H1 (cell line): ENCODE measurements at regions not wholly inside any gene's neighbourhood (a gene's known extent, or its start where the extent isn't known, plus 50 kb on each side); places are given as distances from the start of the nearest gene placed in this dataset.

Experiments
- CTCF ChIA-PET: fragments of 300-600 bp; sonication (Branson Sonifier 250); formaldehyde crosslinking; loops from one replicate; lab custom pipeline; 2021; ENCODE audit not compliant: partially characterized antibody; lab: Charles Lee
- POLR2A ChIA-PET: fragments of 300-600 bp; sonication (Branson Sonifier 250); formaldehyde crosslinking; loops from one replicate; lab custom pipeline; 2021; ENCODE audit warnings: inconsistent platforms; ENCODE audit not compliant: partially characterized antibody; lab: Charles Lee
- DNase-seq, 2 experiments: peaks; one replicate each; pipeline versions ENCODE4 v3.0.0 to v3.0.0-alpha.2; 2010 to 2022; ENCODE audit warnings: low spot score in 2 of 2, low read depth in 1 of 2, mixed read lengths in 1 of 2
- FAIRE-seq: peaks from 2 replicates; lab custom pipeline; 2011; peaks lifted over from hg19 to GRCh38; lab: Jason Lieb, UNC
- H2AFZ ChIP-seq: 2 replicates; pipeline ENCODE4 v1.8.1; 2012; ENCODE audit warnings: low read length, inconsistent platforms
- H2AK5ac ChIP-seq: 2 replicates; pipeline ENCODE4 v1.6.1; 2013; ENCODE audit warnings: low read depth, low read length
- H2BK120ac ChIP-seq: replicated peaks from 2 replicates; pipeline ENCODE3; 2013; ENCODE audit warnings: low read depth, low read length, inconsistent platforms
- H2BK12ac ChIP-seq: 2 replicates; pipeline ENCODE4 v1.6.1; 2013; ENCODE audit warnings: low read depth, low read length
- H2BK15ac ChIP-seq: 2 replicates; pipeline ENCODE4 v1.6.1; 2013; ENCODE audit warnings: low read length
- H2BK20ac ChIP-seq: 2 replicates; pipeline ENCODE4 v1.6.1; 2013; ENCODE audit warnings: low read length
- H2BK5ac ChIP-seq: 2 replicates; pipeline ENCODE4 v1.6.1; 2013; ENCODE audit warnings: low read depth, low read length
- H3K14ac ChIP-seq: 2 replicates; pipeline ENCODE4 v1.6.1; 2013; ENCODE audit warnings: inconsistent platforms; ENCODE audit not compliant: insufficient read length
- H3K18ac ChIP-seq: 2 replicates; pipeline ENCODE4 v1.6.1; 2013; ENCODE audit warnings: low read length; ENCODE audit errors: extremely low read depth
- H3K23ac ChIP-seq: 2 replicates; pipeline ENCODE4 v1.6.1; 2013; ENCODE audit warnings: inconsistent platforms; ENCODE audit not compliant: insufficient read length
- H3K23me2 ChIP-seq: 2 replicates; pipeline ENCODE4 v1.6.1; 2013; ENCODE audit warnings: low read depth, low read length
- H3K27ac ChIP-seq: 2 replicates; pipeline ENCODE4 v1.6.1; 2011; ENCODE audit warnings: low read depth, low read length, inconsistent platforms
- H3K27me3 ChIP-seq, 4 experiments: replicated peaks in 1 of 4; 1 replicate in 1 of 4; 2 replicates in 3 of 4; pipeline versions ENCODE4 v1.6.1 to v1.8.1; 2011 to 2013; ENCODE audit warnings: low read length in 3 of 4, mild to moderate bottlenecking in 3 of 4, inconsistent platforms in 2 of 4, mixed read lengths in 2 of 4, moderate library complexity in 1 of 4; ENCODE audit not compliant: control insufficient read depth in 3 of 4, insufficient read depth in 3 of 4; ENCODE audit errors: extremely low read depth in 1 of 4
- H3K36me3 ChIP-seq, 4 experiments: 2 replicates each; pipeline versions ENCODE4 v1.6.1 to v1.8.1; 2011 to 2013; ENCODE audit warnings: mild to moderate bottlenecking in 4 of 4, low read length in 3 of 4, moderate library complexity in 2 of 4, control low read depth in 1 of 4, inconsistent platforms in 1 of 4; ENCODE audit not compliant: insufficient read depth in 4 of 4, control insufficient read depth in 2 of 4
- H3K4ac ChIP-seq: replicated peaks from 2 replicates; pipeline ENCODE3; 2013; ENCODE audit warnings: low read length, low read depth, mixed read lengths, inconsistent platforms; ENCODE audit not compliant: insufficient read length
- H3K4me1 ChIP-seq, 4 experiments: replicated peaks in 1 of 4; 1 replicate in 1 of 4; 2 replicates in 3 of 4; pipeline versions ENCODE4 v1.6.1 to v1.8.1; 2011 to 2013; ENCODE audit warnings: low read length in 3 of 4, inconsistent platforms in 2 of 4, mixed read lengths in 1 of 4; ENCODE audit not compliant: insufficient read depth in 4 of 4, control insufficient read depth in 3 of 4
- H3K4me2 ChIP-seq, 2 experiments: 2 replicates each; pipeline versions ENCODE4 v1.6.1 to v1.8.1; 2011 to 2013; ENCODE audit warnings: low read depth in 2 of 2, low read length in 2 of 2, control low read depth in 1 of 2, inconsistent platforms in 1 of 2, mild to moderate bottlenecking in 1 of 2; ENCODE audit not compliant: insufficient read depth in 1 of 2
- H3K4me3 ChIP-seq, 4 experiments: fragments of 200-600, 300-600 bp in 1 of 4; sonication (generic), shearing (Covaris generic), sonication (Bioruptor Twin) in 1 of 4; 2 replicates each; pipeline versions ENCODE4 v1.5.1 to v1.8.1; 2011 to 2016; ENCODE audit warnings: low read length in 4 of 4, low read depth in 3 of 4, control low read depth in 2 of 4, inconsistent platforms in 2 of 4, mild to moderate bottlenecking in 2 of 4, mixed read lengths in 1 of 4, moderate library complexity in 1 of 4; ENCODE audit not compliant: insufficient read depth in 2 of 4; ENCODE audit errors: extremely low read depth in 1 of 4
- H3K56ac ChIP-seq: replicated peaks from 2 replicates; pipeline ENCODE3; 2013; ENCODE audit warnings: low read depth, mild to moderate bottlenecking, mixed read lengths, low read length, inconsistent platforms; ENCODE audit not compliant: insufficient read length
- H3K79me1 ChIP-seq: 2 replicates; pipeline ENCODE4 v1.6.1; 2013; ENCODE audit warnings: low read depth, low read length, control low read depth
- H3K79me2 ChIP-seq, 2 experiments: 2 replicates each; pipeline versions ENCODE4 v1.6.1 to v1.8.1; 2012 to 2013; ENCODE audit warnings: low read length in 2 of 2, mild to moderate bottlenecking in 2 of 2, inconsistent platforms in 1 of 2; ENCODE audit not compliant: insufficient read depth in 2 of 2, control insufficient read depth in 1 of 2
- H3K9ac ChIP-seq, 4 experiments: replicated peaks in 1 of 4; 1 replicate in 1 of 4; 2 replicates in 3 of 4; pipeline versions ENCODE4 v1.6.1 to v1.8.1; 2011 to 2013; ENCODE audit warnings: low read depth in 3 of 4, low read length in 3 of 4, control low read depth in 2 of 4, mild to moderate bottlenecking in 2 of 4, moderate library complexity in 2 of 4, inconsistent platforms in 1 of 4; ENCODE audit errors: extremely low read depth in 1 of 4
- H3K9me3 ChIP-seq, 2 experiments: 2 replicates each; pipeline versions ENCODE4 v1.6.1 to v1.8.1; 2012 to 2013; ENCODE audit warnings: mild to moderate bottlenecking in 2 of 2, moderate library complexity in 2 of 2, control low read depth in 1 of 2, inconsistent platforms in 1 of 2, low read depth in 1 of 2, low read length in 1 of 2, mixed read lengths in 1 of 2; ENCODE audit not compliant: insufficient read depth in 2 of 2
- H4K20me1 ChIP-seq, 2 experiments: replicated peaks in 1 of 2; 2 replicates each; pipeline versions ENCODE3 to v1.8.1; 2011 to 2013; ENCODE audit warnings: inconsistent platforms in 2 of 2, low read length in 2 of 2, mild to moderate bottlenecking in 1 of 2; ENCODE audit not compliant: insufficient read depth in 2 of 2, control insufficient read depth in 1 of 2
- H4K5ac ChIP-seq: 2 replicates; pipeline ENCODE4 v1.6.1; 2013; ENCODE audit warnings: low read length, low read depth, mixed read lengths, inconsistent platforms; ENCODE audit not compliant: insufficient read length
- H4K8ac ChIP-seq: 2 replicates; pipeline ENCODE4 v1.8.0; 2013; ENCODE audit warnings: mild to moderate bottlenecking, moderate library complexity, low read length, inconsistent platforms; ENCODE audit not compliant: insufficient read depth; ENCODE audit errors: extremely low read depth
- H4K91ac ChIP-seq: replicated peaks from 2 replicates; pipeline ENCODE3; 2013; ENCODE audit warnings: low read length, mixed read lengths, inconsistent platforms; ENCODE audit not compliant: insufficient read length
- ASH2L ChIP-seq: fragments of 200-600, 300-600 bp; sonication (generic); IDR thresholded peaks from one replicate; pipeline ENCODE4 v1.7.1; 2017; ENCODE audit warnings: low read length
- BACH1 ChIP-seq: IDR thresholded peaks from 2 replicates; pipeline ENCODE4 v1.6.1; 2012; ENCODE audit warnings: low read length, improper control_type of control experiment
- CTBP2 ChIP-seq: IDR thresholded peaks from 2 replicates; pipeline ENCODE4 v1.7.0; 2011; ENCODE audit warnings: borderline replicate concordance, mild to moderate bottlenecking, moderate library complexity, mixed read lengths, low read length; ENCODE audit not compliant: insufficient read depth, insufficient read length
- KDM1A ChIP-seq: fragments of 200-600, 300-600 bp; sonication (generic); IDR thresholded peaks from 2 replicates; pipeline ENCODE4 v1.7.1; 2016; ENCODE audit warnings: mild to moderate bottlenecking, low read length, borderline replicate concordance
- KDM5A ChIP-seq: fragments of 200-600 bp; IDR thresholded peaks from 2 replicates; pipeline ENCODE4 v1.7.1; 2012; ENCODE audit warnings: mild to moderate bottlenecking, low read length, inconsistent platforms, mixed read lengths
- SP1 ChIP-seq: IDR thresholded peaks from 2 replicates; pipeline ENCODE4 v1.6.1; 2011; ENCODE audit warnings: low read depth, low read length
- TAF7 ChIP-seq: optimal IDR thresholded peaks from 2 replicates; pipeline ENCODE3; 2011; ENCODE audit warnings: low read depth, mild to moderate bottlenecking, inconsistent platforms, low read length, moderate library complexity, borderline replicate concordance
- WGBS, 2 experiments: shearing (Covaris generic) in 1 of 2; methylation state at CpG; one replicate each; pipeline versions ENCODE4 v1.1.6 to v1.1.7; 2013 to 2015; ENCODE audit warnings: low lambda C conversion rate in 2 of 2, mixed read lengths in 2 of 2, inconsistent platforms in 1 of 2, low coverage in 1 of 2, missing lambda C conversion rate in 1 of 2; ENCODE audit not compliant: insufficient replicate concordance in 2 of 2, insufficient coverage in 1 of 2, insufficient read length in 1 of 2; ENCODE audit errors: extremely low coverage in 1 of 2, missing lambda C conversion rate in 1 of 2; 5-methylcytosine and 5-hydroxymethylcytosine counted together
- TF ChIP-seq, protein P1 (sequence below), 3 experiments: IDR thresholded peaks; 1 replicate in 2 of 3; 2 replicates in 1 of 3; pipeline versions ENCODE4 v1.5.1 to v1.6.1; 2011; ENCODE audit warnings: low read length in 3 of 3, mild to moderate bottlenecking in 3 of 3, inconsistent platforms in 2 of 3, low read depth in 1 of 3, moderate library complexity in 1 of 3; ENCODE audit not compliant: insufficient read depth in 1 of 3; ENCODE audit errors: control extremely low read depth in 1 of 3

DNA sequence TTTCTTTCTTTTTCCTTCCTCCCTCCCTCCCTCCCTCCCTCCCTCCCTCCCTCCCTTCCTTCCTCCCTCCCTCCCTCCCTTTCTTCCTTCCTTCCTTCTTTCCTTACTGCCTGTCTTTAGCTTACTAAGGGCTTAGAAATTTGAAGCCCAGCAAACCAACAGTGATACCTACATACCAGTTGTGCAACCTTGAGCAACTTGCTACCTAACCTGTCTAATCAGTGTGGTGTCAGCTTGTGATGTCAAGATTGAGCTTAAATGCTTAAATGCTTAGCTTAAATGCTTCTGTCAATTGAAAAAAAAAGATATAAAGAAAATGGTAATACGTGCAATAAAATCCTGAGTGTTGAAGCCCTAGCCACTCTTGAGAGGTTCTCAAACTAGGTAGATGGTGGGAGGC is 728.6 kb downstream of the TRIML1 start:
- H3K23me2 ChIP-seq = no peaks in the 10 kb centered on the region
- no peak overlapping the region for H2BK12ac ChIP-seq
- no peak overlapping the region for H4K91ac ChIP-seq
- H3K27ac ChIP-seq = no peak overlapping the region
- no peaks in the 10 kb centered on the region for H3K79me2 ChIP-seq
- no peaks in the 10 kb centered on the region for H4K20me1 ChIP-seq
- no peak for TF ChIP-seq BACH1
- TF ChIP-seq KDM1A = no peak
- TF ChIP-seq SP1 = no peak
- TF ChIP-seq TAF7 = no peak
- TF ChIP-seq CTBP2 = no peak
- no peak for TF ChIP-seq ASH2L
- no peak for TF ChIP-seq KDM5A
- TF ChIP-seq, protein P1, sequence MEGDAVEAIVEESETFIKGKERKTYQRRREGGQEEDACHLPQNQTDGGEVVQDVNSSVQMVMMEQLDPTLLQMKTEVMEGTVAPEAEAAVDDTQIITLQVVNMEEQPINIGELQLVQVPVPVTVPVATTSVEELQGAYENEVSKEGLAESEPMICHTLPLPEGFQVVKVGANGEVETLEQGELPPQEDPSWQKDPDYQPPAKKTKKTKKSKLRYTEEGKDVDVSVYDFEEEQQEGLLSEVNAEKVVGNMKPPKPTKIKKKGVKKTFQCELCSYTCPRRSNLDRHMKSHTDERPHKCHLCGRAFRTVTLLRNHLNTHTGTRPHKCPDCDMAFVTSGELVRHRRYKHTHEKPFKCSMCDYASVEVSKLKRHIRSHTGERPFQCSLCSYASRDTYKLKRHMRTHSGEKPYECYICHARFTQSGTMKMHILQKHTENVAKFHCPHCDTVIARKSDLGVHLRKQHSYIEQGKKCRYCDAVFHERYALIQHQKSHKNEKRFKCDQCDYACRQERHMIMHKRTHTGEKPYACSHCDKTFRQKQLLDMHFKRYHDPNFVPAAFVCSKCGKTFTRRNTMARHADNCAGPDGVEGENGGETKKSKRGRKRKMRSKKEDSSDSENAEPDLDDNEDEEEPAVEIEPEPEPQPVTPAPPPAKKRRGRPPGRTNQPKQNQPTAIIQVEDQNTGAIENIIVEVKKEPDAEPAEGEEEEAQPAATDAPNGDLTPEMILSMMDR (IDR thresholded peaks at IDR 0.05; ENCODE audit: control extremely low read depth in 1 of 3, insufficient read depth in 1 of 3, low read depth in 1 of 3, low read length in 3 of 3) = no peak
- no peak overlapping the region for H3K4ac ChIP-seq
- no peak overlapping the region for H4K8ac ChIP-seq
- no peak overlapping the region for H2BK20ac ChIP-seq
- H3K56ac ChIP-seq = no peak overlapping the region
- no peaks in the 10 kb centered on the region for H3K79me1 ChIP-seq
- no peak overlapping the region for H2BK5ac ChIP-seq
- H3K14ac ChIP-seq = no peak overlapping the region
- no peak overlapping the region for H3K4me2 ChIP-seq
- H2BK120ac ChIP-seq = no peak overlapping the region
- CTCF ChIA-PET = no interaction called here
- WGBS, 2 experiments = 40% methylated on average over 1 of the region's 1 CpG; no CpG with 5 or more reads in 1 of the 2 experiments
- H3K18ac ChIP-seq = no peak overlapping the region
- no peaks in the 10 kb centered on the region for H3K27me3 ChIP-seq
- H3K4me1 ChIP-seq = no peaks in the 10 kb centered on the region
- no peaks in the 10 kb centered on the region for H3K36me3 ChIP-seq
- no peak overlapping the region for H2BK15ac ChIP-seq
- H3K4me3 ChIP-seq = no peak overlapping the region
- no peak overlapping the region for H2AFZ ChIP-seq
- H3K9ac ChIP-seq = no peak overlapping the region
- POLR2A ChIA-PET = no interaction called here
- no peaks in the 10 kb centered on the region for H3K9me3 ChIP-seq
- no peak for FAIRE-seq
- no peak overlapping the region for H4K5ac ChIP-seq
- no peak overlapping the region for H2AK5ac ChIP-seq
- H3K23ac ChIP-seq = no peak overlapping the region
- no peak for DNase-seq
